HEK293T (cell line): ENCODE measurements at regions not wholly inside any gene's neighbourhood (a gene's known extent, or its start where the extent isn't known, plus 50 kb on each side); places are given as distances from the start of the nearest gene placed in this dataset.

ENCODE experiments used
- FOXM1 ChIP-seq: fragments of 450-650 bp; IDR thresholded peaks from 2 replicates; pipeline ENCODE4 v1.6.1; 2017; ENCODE audit warnings: mild to moderate bottlenecking, borderline replicate concordance
- PKNOX1 ChIP-seq: fragments of 450-650 bp; IDR thresholded peaks from 2 replicates; pipeline ENCODE4 v1.6.1; 2016
- SUZ12 ChIP-seq: fragments of 450-650 bp; IDR thresholded peaks from 2 replicates; pipeline ENCODE4 v1.6.1; 2016; ENCODE audit warnings: mild to moderate bottlenecking

- no peak for TF ChIP-seq SUZ12
- no peak for TF ChIP-seq FOXM1
- no peak for TF ChIP-seq PKNOX1
Observed at GRCh38 chr6:55694759-55695158, 115.8 kb upstream of the HMGCLL1 start.
